Coronary artery (tissue), 2 donors: ENCODE measurements at regions not wholly inside any gene's neighbourhood (a gene's known extent, or its start where the extent isn't known, plus 50 kb on each side); places are given as distances from the start of the nearest gene placed in this dataset.

Experiments
- DNase-seq: peaks from one replicate; pipeline ENCODE4 v3.0.0-alpha.2; 2017; ENCODE audit warnings: low spot score
- H3K27ac ChIP-seq, 2 donors: fragments of 200-600 bp; sonication (generic); one replicate each; pipeline ENCODE4 v1.5.1; 2016 to 2019
- H3K4me3 ChIP-seq: fragments of 200-600 bp; sonication (generic); 2 replicates; pipeline ENCODE4 v1.5.1; 2016; ENCODE audit warnings: mild to moderate bottlenecking, moderate library complexity
- TF ChIP-seq, protein P1 (sequence below): fragments of 200-600 bp; sonication (generic); IDR thresholded peaks from one replicate; pipeline ENCODE4 v1.5.1; 2019; ENCODE audit warnings: antibody characterized with exemption

DNA sequence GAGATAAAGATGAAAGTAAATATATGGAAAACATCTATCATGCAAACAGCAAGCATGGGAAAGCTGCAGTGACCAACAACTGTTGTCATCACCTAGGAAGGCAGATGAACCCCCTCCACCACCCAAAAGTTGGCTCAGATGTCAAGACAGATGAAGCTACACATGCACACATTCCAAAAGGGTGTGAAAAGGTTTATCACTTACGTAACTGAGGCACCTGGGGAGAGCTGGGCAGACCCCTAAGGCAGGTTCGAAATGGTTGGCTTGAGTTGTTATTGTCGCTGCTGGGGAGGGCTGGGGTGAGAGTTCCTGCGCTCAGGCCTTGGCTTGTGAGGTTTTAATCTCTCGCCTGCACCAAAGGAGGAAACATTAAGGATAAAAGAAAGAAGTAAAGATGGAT lies 355.1 kb upstream of the CHRM3 start:
- TF ChIP-seq, protein P1, sequence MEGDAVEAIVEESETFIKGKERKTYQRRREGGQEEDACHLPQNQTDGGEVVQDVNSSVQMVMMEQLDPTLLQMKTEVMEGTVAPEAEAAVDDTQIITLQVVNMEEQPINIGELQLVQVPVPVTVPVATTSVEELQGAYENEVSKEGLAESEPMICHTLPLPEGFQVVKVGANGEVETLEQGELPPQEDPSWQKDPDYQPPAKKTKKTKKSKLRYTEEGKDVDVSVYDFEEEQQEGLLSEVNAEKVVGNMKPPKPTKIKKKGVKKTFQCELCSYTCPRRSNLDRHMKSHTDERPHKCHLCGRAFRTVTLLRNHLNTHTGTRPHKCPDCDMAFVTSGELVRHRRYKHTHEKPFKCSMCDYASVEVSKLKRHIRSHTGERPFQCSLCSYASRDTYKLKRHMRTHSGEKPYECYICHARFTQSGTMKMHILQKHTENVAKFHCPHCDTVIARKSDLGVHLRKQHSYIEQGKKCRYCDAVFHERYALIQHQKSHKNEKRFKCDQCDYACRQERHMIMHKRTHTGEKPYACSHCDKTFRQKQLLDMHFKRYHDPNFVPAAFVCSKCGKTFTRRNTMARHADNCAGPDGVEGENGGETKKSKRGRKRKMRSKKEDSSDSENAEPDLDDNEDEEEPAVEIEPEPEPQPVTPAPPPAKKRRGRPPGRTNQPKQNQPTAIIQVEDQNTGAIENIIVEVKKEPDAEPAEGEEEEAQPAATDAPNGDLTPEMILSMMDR: no peak

DNA sequence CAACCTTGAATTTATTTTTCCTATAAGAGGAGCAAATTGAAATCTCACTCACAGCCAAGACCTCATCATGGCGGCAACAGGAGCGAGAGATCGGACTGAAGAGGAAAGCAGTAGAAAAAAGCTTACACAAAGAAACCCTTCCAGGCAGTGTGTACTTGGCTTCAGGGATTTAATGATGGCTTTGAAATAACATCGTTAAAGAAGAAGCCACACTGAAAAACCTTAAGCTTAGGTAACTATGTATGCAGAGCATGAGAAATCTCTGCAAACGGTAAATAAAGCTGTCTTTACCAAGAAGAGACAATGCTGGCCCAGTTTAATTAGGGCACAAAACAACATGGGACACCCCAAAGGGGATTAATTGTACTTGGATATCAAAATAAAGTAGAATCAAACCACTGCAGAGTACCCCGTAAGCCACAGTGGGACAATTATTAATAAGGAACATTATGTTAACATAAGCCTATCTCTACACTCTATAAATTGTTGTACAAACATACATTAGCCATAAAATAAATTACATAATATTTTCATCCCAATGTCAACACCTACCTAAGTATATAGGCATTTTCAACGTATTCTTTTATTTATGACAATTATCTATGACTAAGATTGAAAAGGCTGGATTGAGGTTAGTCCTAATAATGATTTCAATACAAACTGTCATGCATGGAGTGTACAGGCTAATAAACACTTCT lies 360.2 kb upstream of the CHRM3 start:
- TF ChIP-seq, protein P1: no peak
- no peak for DNase-seq
- Histone ChIP-seq H3K4me3 (no peak overlapping the region), H3K27ac (no peak overlapping the region)

More for the DNA sequence above, 355.1 kb upstream of the CHRM3 start:
- Histone ChIP-seq H3K27ac (no peak overlapping the region), H3K4me3 (no peak overlapping the region)
- DNase-seq: no peak

DNA sequence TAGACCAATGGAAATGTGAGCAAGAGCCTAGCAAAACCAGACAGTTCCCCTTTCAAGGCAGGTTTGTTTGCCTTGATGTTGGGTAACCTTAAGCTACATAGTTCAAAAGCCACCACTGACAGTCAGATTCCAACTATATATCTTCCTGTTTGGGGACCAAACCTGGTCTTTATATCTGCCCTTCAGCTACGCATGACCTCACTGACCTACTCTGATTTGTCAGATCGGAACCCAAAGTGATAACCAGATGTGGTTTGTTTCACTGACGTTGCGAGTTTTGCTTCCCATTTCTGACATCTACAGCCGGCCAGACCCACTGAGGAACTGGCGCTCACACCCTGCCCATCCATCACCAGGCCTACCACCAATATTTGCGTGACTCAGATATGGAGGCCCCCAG lies 361.1 kb upstream of the CHRM3 start:
- no peak for DNase-seq
- Histone ChIP-seq H3K4me3 (no peak overlapping the region), H3K27ac (no peak overlapping the region)
- TF ChIP-seq, protein P1: no peak

DNA sequence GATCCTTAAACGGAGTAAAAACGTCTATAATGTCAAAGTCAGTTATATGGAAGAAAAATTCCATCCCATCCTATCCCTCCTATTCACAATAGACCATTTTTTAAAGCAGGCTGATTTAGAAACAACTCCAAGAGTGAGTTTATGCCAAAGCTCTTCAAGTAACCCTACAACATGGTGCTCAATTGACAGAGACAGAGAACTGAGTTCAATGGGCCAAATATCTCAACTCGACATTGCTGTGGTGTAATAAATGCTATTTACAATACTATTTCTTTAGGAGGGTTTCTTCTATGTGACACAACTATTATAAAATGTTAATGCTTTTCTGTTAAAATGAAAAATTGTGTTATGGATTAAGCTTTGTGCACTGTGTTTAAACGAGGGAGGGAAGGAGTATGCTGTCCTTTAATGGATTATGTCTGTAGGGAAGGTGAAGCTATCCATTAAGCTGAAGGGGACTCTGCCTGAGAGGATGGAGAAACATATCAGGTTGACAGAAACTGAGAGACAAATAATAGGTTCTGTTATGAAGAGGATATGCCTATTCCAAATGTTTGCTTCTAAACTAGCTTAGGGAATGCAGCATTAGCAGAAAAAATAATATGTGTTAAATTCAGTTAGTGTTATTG lies 362.5 kb upstream of the CHRM3 start:
- H3K4me3 ChIP-seq: no peak overlapping the region
- no peak for DNase-seq
- TF ChIP-seq, protein P1: no peak
- no peak overlapping the region for H3K27ac ChIP-seq

DNA sequence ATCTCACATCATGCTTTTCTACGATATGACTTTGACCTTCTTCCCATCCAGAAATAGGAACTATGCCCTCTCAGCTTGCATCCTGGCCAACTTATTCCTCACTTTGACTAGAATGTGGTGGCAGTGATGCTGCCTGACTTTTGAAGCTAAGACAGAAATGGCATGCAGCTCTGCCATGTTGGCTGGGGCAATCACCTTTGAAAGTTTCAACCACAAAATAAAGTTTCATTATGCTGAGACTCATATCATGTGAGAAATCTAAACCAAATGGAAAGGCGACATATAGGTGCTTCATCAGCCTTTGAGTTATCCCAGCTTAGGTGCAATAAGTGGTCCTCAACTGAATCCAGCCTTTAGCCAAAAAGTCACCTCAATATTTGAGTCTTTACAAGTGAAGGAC lies 370.0 kb upstream of the CHRM3 start:
- no peak overlapping the region for H3K4me3 ChIP-seq
- no peak for DNase-seq
- TF ChIP-seq, protein P1: no peak
- no peak overlapping the region for H3K27ac ChIP-seq

DNA sequence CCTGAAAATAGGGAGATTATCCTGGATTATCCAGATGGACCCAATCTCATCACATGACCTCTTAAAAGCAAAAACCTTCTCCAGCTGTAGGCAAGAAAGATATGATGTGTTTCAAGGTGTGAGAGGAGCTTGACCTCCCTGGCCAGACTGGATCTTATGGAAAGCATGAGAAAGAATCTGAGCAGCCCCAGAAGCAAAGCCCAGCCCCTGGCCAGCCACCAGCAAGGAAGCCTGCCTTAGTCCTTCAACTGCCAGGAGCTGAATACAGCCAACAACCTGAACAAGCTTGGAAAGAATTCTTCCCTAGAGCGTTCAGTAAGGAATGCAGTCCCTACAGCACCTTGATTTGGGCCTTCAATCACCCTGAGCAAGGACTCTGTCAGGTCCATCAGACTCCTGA lies 375.0 kb upstream of the CHRM3 start:
- TF ChIP-seq, protein P1: no peak
- Histone ChIP-seq H3K4me3 (no peak overlapping the region), H3K27ac (no peak overlapping the region)
- DNase-seq: no peak

DNA sequence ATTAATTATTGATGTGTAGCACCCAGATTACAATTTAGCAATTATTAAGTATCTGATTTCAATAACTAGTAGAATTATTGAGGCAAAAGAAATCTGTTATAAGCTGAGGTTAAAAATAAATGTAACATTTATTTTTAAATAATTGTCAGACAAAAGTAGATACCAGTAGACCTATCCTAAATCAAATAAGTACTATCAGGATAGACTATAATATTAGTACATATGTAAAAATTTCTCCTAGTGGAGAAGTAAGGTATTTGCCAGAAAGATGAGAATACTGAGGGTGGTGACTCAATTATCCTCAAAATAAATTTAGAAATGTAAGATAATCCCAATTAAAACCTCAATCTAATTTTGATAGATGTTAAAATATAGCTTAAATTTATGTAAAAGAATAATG lies 377.8 kb upstream of the CHRM3 start:
- Histone ChIP-seq H3K4me3 (no peak overlapping the region), H3K27ac (no peak overlapping the region)
- no peak for DNase-seq
- TF ChIP-seq, protein P1: no peak
